Body of pancreas (tissue), 4 donors: ENCODE measurements at regions not wholly inside any gene's neighbourhood (a gene's known extent, or its start where the extent isn't known, plus 50 kb on each side); places are given as distances from the start of the nearest gene placed in this dataset.

ENCODE experiments used
- ATAC-seq: fragments of 150-250 bp; one replicate; pipeline ENCODE4 v1.9.1; 2016
- DNase-seq, 4 donors: peaks; one replicate each; pipeline ENCODE4 v3.0.0-alpha.2; 2019
- H3K27ac ChIP-seq, 4 donors: fragments of 200-600 bp; sonication (generic); 1 replicate in 3 of 4; 2 replicates in 1 of 4; pipeline versions ENCODE4 v1.5.1 to v1.6.1; 2016 to 2019; ENCODE audit warnings: mild to moderate bottlenecking in 1 of 4, mixed read lengths in 1 of 4, moderate library complexity in 1 of 4
- H3K27me3 ChIP-seq, 2 donors: fragments of 200-600 bp; sonication (generic); one replicate each; pipeline ENCODE4 v1.6.0; 2016; ENCODE audit warnings: mild to moderate bottlenecking in 1 of 2
- H3K36me3 ChIP-seq, 2 donors: fragments of 200-600 bp; sonication (generic); replicated peaks in 1 of 2; 2 replicates each; pipeline ENCODE4 v1.5.1; 2016; ENCODE audit warnings: low read depth in 2 of 2; ENCODE audit not compliant: insufficient read depth in 1 of 2
- H3K4me1 ChIP-seq: fragments of 200-600 bp; sonication (generic); one replicate; pipeline ENCODE4 v1.6.0; 2016
- H3K4me3 ChIP-seq, 2 donors: fragments of 200-600 bp; sonication (generic); 1 replicate in 1 of 2; 2 replicates in 1 of 2; pipeline ENCODE4 v1.5.1; 2016 to 2019
- H3K9me3 ChIP-seq, 3 donors: fragments of 200-600 bp; sonication (generic); 1 replicate in 2 of 3; 2 replicates in 1 of 3; pipeline ENCODE4 v1.5.1; 2016
- CTCF ChIP-seq, 7 experiments: fragments of 450-650 bp in 4 of 7; fragments of 200-600 bp in 3 of 7; sonication (generic) in 3 of 7; IDR thresholded peaks; one replicate each; pipeline ENCODE4 v1.5.1; 2016 to 2019; ENCODE audit warnings: antibody characterized with exemption in 7 of 7
- POLR2A ChIP-seq, 3 donors: fragments of 450-650 bp; IDR thresholded peaks; one replicate each; pipeline ENCODE4 v1.6.1; 2016; ENCODE audit warnings: antibody characterized with exemption in 3 of 3, mild to moderate bottlenecking in 2 of 3
- WGBS, 2 donors: methylation state at CpG; one replicate each; pipeline ENCODE4 v1.1.5; 2017; 5-methylcytosine and 5-hydroxymethylcytosine counted together
- intact Hi-C: fragments of 100-400 bp; cut with DNase I; formaldehyde crosslinking; loops from one replicate; pipeline ENCODE4 v1.15.1; 2023

GRCh38 chr12:30425445-30425844 is 270.2 kb downstream of the IPO8 start:
- Histone ChIP-seq H3K27me3 (no peaks in the 10 kb centered on the region), H3K36me3 (no peaks in the 10 kb centered on the region), H3K9me3 (no peaks in the 10 kb centered on the region), H3K27ac (no peak overlapping the region), H3K4me1 (peaks cover 9% of the 10 kb centered on the region), H3K4me3 (no peak overlapping the region)
- intact Hi-C loops = no loop called here
- no peak for TF ChIP-seq CTCF (IDR thresholded peaks at IDR 0.05)
- no peak for TF ChIP-seq POLR2A (IDR thresholded peaks at IDR 0.05)
- ATAC-seq = no peak
- DNase-seq = no peak
- 92 to 97% methylated on average over 2 to 3 of the region's 3 CpGs for WGBS, 2 donors

GRCh38 chr12:30423330-30423729 is 272.3 kb downstream of the IPO8 start:
- ATAC-seq = no peak
- intact Hi-C loops = no loop called here
- Histone ChIP-seq H3K4me3 (no peak overlapping the region), H3K36me3 (no peaks in the 10 kb centered on the region), H3K4me1 (peaks cover 8% of the 10 kb centered on the region), H3K27me3 (no peaks in the 10 kb centered on the region), H3K9me3 (no peaks in the 10 kb centered on the region), H3K27ac (no peak overlapping the region)
- no peak for DNase-seq
- TF ChIP-seq POLR2A (IDR thresholded peaks at IDR 0.05) (no peak), CTCF (IDR thresholded peaks at IDR 0.05) (no peak)
- 84 to 89% methylated on average over 5 of the region's 5 CpGs for WGBS, 2 donors

DNA sequence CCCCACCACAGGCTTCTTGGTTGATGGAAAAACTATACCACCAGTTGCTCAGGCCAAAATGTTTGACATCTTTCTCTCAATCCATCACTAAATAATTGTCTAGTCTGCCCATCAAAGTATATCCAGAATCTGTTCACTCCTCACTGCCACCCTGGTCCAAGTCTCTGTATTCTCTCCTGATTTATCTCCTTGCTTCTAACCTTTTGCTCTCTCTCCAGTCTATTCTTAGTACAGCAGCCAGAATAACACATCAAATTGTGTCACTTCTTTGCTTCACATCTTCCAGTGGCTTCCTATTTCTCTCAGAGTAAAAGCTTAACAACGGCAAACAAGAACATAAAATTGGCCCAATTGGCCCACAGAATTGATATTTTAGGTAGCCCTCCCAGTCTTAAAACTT is 272.8 kb downstream of the IPO8 start:
- H3K36me3 ChIP-seq = no peaks in the 10 kb centered on the region
- peaks cover 3% of the 10 kb centered on the region for H3K4me1 ChIP-seq
- no peaks in the 10 kb centered on the region for H3K9me3 ChIP-seq
- no peaks in the 10 kb centered on the region for H3K27me3 ChIP-seq
- intact Hi-C loops = no loop called here
- ATAC-seq = no peak
- H3K27ac ChIP-seq = no peak overlapping the region
- H3K4me3 ChIP-seq = no peak overlapping the region
- TF ChIP-seq POLR2A (IDR thresholded peaks at IDR 0.05) (no peak), CTCF (IDR thresholded peaks at IDR 0.05) (no peak)
- DNase-seq = no peak
- 67 to 80% methylated on average over 1 of the region's 1 CpG for WGBS, 2 donors

- H3K27ac ChIP-seq = no peak overlapping the region
- DNase-seq (no peak), ATAC-seq (no peak)
- no peaks in the 10 kb centered on the region for H3K27me3 ChIP-seq
- H3K4me3 ChIP-seq = no peak overlapping the region
- no peaks in the 10 kb centered on the region for H3K4me1 ChIP-seq
- intact Hi-C loops = no loop called here
- H3K9me3 ChIP-seq = no peaks in the 10 kb centered on the region
- TF ChIP-seq CTCF (IDR thresholded peaks at IDR 0.05) (no peak), POLR2A (IDR thresholded peaks at IDR 0.05) (no peak)
- WGBS, 2 donors = 58 to 62% methylated on average over 3 of the region's 3 CpGs
- no peaks in the 10 kb centered on the region for H3K36me3 ChIP-seq
Measured at GRCh38 chr12:30420561-30420960, 275.1 kb downstream of the IPO8 start.

- WGBS, 2 donors = 81 to 84% methylated on average over 5 of the region's 5 CpGs
- TF ChIP-seq POLR2A (IDR thresholded peaks at IDR 0.05) (no peak), CTCF (IDR thresholded peaks at IDR 0.05) (no peak)
- no peak for DNase-seq
- Histone ChIP-seq H3K27me3 (no peaks in the 10 kb centered on the region), H3K27ac (no peak overlapping the region), H3K9me3 (no peaks in the 10 kb centered on the region), H3K36me3 (no peaks in the 10 kb centered on the region), H3K4me3 (no peak overlapping the region), H3K4me1 (no peaks in the 10 kb centered on the region)
- intact Hi-C loops = no loop called here
- ATAC-seq = no peak
Measured at GRCh38 chr12:30417697-30418231, 277.9 kb downstream of the IPO8 start.
